ENCODE measurements at regions not wholly inside any gene's neighbourhood (a gene's known extent, or its start where the extent isn't known, plus 50 kb on each side); places are given as distances from the start of the nearest gene placed in this dataset.

GRCh38 chr6:118710616-118711015, 59.2 kb upstream of the CEP85L start:
- TF ChIP-seq YY1 (IDR thresholded peaks at IDR 0.05; ENCODE audit: insufficient read depth, insufficient read length) (no peak), ZNF274 (IDR thresholded peaks at IDR 0.05; ENCODE audit: low read depth, low read length) (no peak)
